ENCODE measurements at regions not wholly inside any gene's neighbourhood (a gene's known extent, or its start where the extent isn't known, plus 50 kb on each side); places are given as distances from the start of the nearest gene placed in this dataset.

DNA sequence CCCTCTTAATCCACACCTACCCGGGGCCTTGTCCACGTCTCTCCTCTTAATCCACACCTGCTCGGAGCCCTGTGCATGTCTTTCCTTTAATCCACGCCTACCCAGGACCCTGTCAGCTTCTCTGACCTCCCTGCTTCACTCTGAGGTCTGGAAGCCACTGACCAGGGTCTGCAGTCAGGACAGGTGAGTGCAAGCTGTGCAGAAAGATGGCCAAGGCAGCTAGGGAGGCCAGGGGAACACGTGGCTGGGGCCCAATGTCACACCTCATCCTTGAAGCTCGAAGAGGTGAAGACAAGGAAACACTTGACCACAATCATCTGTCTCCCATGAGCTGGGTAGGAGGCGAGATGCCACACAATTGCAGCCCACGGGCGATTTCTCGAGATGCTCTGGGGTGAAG, 1516.9 kb downstream of the BRD1 start:
- no peak for DNase-seq (ENCODE audit: low spot score)
- TF ChIP-seq, protein P1, sequence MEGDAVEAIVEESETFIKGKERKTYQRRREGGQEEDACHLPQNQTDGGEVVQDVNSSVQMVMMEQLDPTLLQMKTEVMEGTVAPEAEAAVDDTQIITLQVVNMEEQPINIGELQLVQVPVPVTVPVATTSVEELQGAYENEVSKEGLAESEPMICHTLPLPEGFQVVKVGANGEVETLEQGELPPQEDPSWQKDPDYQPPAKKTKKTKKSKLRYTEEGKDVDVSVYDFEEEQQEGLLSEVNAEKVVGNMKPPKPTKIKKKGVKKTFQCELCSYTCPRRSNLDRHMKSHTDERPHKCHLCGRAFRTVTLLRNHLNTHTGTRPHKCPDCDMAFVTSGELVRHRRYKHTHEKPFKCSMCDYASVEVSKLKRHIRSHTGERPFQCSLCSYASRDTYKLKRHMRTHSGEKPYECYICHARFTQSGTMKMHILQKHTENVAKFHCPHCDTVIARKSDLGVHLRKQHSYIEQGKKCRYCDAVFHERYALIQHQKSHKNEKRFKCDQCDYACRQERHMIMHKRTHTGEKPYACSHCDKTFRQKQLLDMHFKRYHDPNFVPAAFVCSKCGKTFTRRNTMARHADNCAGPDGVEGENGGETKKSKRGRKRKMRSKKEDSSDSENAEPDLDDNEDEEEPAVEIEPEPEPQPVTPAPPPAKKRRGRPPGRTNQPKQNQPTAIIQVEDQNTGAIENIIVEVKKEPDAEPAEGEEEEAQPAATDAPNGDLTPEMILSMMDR (IDR thresholded peaks at IDR 0.05; ENCODE audit: extremely low read depth, missing control alignments), result no peak

DNA sequence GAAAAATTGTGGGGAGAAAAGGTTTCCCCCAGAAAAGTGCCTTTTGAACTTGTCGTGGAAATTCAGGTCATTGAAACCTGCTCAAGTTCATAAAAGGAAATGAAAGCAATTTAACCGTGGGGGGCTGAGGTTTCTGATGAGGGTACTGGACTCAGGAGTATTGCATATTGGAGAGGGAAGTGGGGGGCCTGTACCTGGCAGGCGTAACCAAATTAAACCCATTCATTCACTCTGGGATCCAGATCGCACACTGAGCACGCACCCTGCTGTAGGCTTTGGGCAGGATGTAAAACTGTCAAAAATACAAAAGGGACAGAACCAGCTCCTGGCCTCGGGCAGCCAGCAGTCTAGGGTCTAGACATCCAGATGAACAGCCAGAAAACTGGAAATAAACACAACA, 1517.4 kb downstream of the BRD1 start:
- TF ChIP-seq, protein P1 (IDR thresholded peaks at IDR 0.05; ENCODE audit: extremely low read depth, missing control alignments), result no peak

DNA sequence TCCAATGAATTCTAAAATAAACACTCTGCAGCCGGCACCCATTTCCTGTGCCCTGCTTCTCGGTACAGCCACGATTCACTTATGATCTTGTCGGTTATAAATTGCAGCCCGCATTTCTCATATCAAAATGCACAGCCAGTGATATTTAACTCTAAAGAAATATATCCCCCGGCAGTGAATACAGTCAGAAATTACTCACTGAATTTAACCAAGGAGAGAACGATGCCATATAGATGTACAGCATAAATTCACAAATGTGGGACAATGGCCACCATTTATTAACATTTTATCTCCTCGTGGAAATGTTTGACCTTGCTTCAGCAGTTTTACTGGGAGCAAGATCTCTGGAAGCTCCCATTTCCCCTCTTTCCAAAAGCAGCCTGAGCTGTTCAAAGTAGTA, 1517.8 kb downstream of the BRD1 start:
- no peak for DNase-seq (ENCODE audit: low spot score)
- TF ChIP-seq, protein P1 (IDR thresholded peaks at IDR 0.05; ENCODE audit: extremely low read depth, missing control alignments), result no peak

More for the DNA sequence above, 1517.4 kb downstream of the BRD1 start:
- DNase-seq (ENCODE audit: low spot score), result no peak

DNA sequence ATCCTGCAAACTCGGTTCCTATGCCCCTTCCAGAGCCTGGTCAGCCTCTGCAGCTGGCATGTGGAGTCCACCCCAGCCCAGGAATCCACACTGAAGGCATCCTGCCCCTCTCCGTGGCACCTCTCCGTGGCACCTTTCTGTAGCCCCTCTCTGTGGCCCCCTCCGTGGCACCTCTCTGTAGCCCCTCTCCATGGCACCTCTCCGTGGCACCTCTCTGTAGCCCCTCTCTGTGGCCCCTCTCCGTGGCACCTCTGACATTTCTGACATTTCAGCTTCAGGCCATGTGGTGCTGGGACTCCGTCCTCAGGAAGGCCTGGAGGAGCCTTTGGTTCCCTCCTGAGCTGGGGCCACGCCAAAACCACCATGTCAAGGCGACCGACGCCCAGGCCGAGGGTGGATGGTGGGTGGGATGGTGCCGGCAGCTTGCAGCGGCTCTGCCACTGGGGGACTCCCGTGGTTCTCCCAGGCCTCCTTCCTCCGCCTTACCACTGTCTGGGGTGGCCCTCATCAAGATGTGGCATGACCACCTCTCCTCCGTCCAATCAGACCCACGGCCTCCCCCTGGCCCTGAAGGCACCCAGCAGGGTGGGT, 1518.5 kb downstream of the BRD1 start:
- TF ChIP-seq, protein P1 (IDR thresholded peaks at IDR 0.05; ENCODE audit: extremely low read depth, missing control alignments), result no peak
- DNase-seq (ENCODE audit: low spot score), result no peak

DNA sequence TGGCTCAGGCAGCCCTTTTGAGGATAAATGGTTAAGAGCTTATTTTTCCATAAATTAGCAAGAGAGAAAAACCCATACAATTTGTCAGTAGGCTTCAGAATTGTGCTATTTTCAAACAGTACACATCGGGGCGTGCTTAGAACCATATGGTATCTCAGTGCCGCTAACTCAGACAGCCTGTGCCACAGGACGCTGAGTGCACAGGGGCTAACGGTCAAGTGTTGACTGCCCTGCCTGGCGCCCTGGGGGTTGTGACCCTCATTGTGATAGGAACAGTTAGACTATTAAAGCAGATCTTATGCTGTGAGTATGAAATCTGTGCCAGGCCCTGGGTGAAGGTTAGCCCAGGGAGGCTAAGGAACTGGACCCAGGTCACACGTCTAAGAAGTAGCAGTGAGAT, 1519.7 kb downstream of the BRD1 start:
- no peak for DNase-seq (ENCODE audit: low spot score)
- TF ChIP-seq, protein P1 (IDR thresholded peaks at IDR 0.05; ENCODE audit: extremely low read depth, missing control alignments), result no peak

DNA sequence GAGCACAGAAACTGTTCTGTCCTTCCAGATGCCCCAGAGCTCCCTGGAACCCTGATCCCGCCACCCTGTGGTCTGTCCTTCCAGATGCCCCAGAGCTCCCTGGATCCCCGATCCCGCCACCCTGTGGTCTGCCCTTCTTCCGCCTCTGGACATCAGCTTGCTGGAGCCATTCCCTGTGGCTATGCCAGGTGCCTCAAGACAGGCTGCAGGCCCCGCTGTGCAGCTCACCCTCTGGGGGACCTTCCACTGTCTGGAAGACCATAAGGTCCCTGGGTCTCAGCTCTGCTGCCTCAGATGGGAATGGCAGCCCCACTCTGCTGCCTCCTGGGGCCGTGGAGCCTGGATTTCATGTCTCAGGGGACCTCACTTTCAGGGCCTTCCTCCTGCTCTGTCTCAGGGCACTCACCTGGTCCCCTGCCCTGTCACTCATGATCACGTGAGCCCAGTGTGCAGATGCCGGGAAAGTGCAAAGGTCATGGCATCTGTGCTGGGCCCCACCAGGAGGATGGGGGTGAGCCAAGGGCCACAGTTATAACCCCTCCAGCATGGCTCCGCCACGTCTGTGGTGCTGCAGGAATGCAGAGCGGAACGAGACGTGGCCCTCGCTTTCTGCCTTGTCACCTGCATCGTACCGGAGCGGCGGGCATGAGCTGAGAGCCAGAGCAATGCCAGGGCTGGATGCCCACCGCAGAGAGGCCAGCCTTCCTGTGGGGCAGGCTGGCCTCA, 1520.7 kb downstream of the BRD1 start:
- DNase-seq (ENCODE audit: low spot score), result no peak
- TF ChIP-seq, protein P1 (IDR thresholded peaks at IDR 0.05; ENCODE audit: extremely low read depth, missing control alignments), result no peak

DNA sequence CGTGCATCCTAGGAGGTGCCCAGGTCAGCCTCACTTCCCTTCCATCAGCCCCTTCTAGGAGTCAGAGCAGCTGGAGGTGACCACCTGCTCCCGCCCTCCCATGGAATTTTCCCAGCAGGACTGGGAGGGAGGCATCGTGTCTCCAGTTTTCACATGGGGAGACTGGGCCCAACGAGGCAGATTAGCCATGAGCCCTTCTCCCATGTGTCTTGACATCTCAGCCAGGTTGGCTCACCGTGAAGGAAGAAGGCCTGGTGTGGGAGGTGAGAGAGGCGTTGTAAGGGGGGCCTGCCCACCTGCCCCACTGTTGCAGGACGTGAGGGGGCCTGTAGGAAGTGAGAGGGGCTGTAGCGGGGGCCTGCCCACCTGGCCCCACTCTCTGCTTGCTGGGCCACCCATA, 1521.4 kb downstream of the BRD1 start:
- no peak for DNase-seq (ENCODE audit: low spot score)
- TF ChIP-seq, protein P1 (IDR thresholded peaks at IDR 0.05; ENCODE audit: extremely low read depth, missing control alignments), result no peak

All from GM20000 (cell line).